GM23338 (cell line): ENCODE measurements at regions not wholly inside any gene's neighbourhood (a gene's known extent, or its start where the extent isn't known, plus 50 kb on each side); places are given as distances from the start of the nearest gene placed in this dataset.

Source experiments
- ATAC-seq: fragments of 200-7000 bp; cut with Tn5 transposase; 3 replicates; pipeline ENCODE4 v1.9.1; 2020
- DNase-seq: peaks from one replicate; pipeline ENCODE4 v3.0.0-alpha.2; 2015; ENCODE audit warnings: low spot score
- H2AFZ ChIP-seq: fragments of 200-600 bp; sonication (generic); 2 replicates; pipeline ENCODE4 v1.8.0; 2016; ENCODE audit warnings: antibody characterized with exemption, mild to moderate bottlenecking, moderate library complexity
- H3F3A ChIP-seq: fragments of 200-600 bp; sonication (generic); replicated peaks from 2 replicates; pipeline ENCODE4 v1.8.0; 2017; ENCODE audit warnings: antibody characterized with exemption, mixed run types, low read depth
- H3K27ac ChIP-seq: fragments of 200-600 bp; sonication (generic); 2 replicates; pipeline ENCODE4 v1.6.1; 2016; ENCODE audit warnings: low read depth
- H3K27me3 ChIP-seq: fragments of 200-600 bp; sonication (generic); 2 replicates; pipeline ENCODE4 v1.8.0; 2016; ENCODE audit warnings: mild to moderate bottlenecking, mixed run types, moderate library complexity; ENCODE audit not compliant: insufficient read depth
- H3K36me3 ChIP-seq: fragments of 200-600 bp; sonication (generic); 2 replicates; pipeline ENCODE4 v1.8.0; 2016; ENCODE audit warnings: mild to moderate bottlenecking; ENCODE audit not compliant: insufficient read depth
- H3K4me1 ChIP-seq: fragments of 200-600 bp; sonication (generic); 2 replicates; pipeline ENCODE4 v1.8.0; 2016; ENCODE audit warnings: mild to moderate bottlenecking, moderate library complexity; ENCODE audit not compliant: insufficient read depth
- H3K4me2 ChIP-seq: fragments of 200-600 bp; sonication (generic); 2 replicates; pipeline ENCODE4 v1.7.1; 2017; ENCODE audit warnings: mixed run types
- H3K4me3 ChIP-seq: fragments of 200-600 bp; sonication (generic); 2 replicates; pipeline ENCODE4 v1.6.1; 2016; ENCODE audit warnings: mixed run types
- H3K79me2 ChIP-seq: fragments of 200-600 bp; sonication (generic); replicated peaks from 2 replicates; pipeline ENCODE4 v1.8.0; 2017; ENCODE audit warnings: mild to moderate bottlenecking; ENCODE audit not compliant: insufficient read depth
- H3K9me2 ChIP-seq: fragments of 200-600 bp; sonication (generic); 2 replicates; pipeline ENCODE4 v1.8.0; 2017; ENCODE audit not compliant: insufficient read depth
- H4K20me1 ChIP-seq: fragments of 200-600 bp; sonication (generic); replicated peaks from 2 replicates; pipeline ENCODE4 v1.8.0; 2017; ENCODE audit warnings: mild to moderate bottlenecking; ENCODE audit not compliant: insufficient read depth
- H3K27ac Mint-ChIP-seq: 2 replicates; pipeline ENCODE4 v1.8.0; 2020; ENCODE audit warnings: inconsistent platforms, mild to moderate bottlenecking, moderate library complexity, mixed read lengths
- H3K27me3 Mint-ChIP-seq: 3 replicates; pipeline ENCODE4 v1.8.0; 2022; ENCODE audit warnings: low read depth, mild to moderate bottlenecking, moderate library complexity, mixed read lengths, inconsistent platforms; ENCODE audit not compliant: insufficient read depth, poor library complexity
- H3K36me3 Mint-ChIP-seq: 3 replicates; pipeline ENCODE4 v1.8.0; 2021; ENCODE audit warnings: low read depth, mild to moderate bottlenecking, inconsistent platforms, moderate library complexity, mixed read lengths
- H3K4me1 Mint-ChIP-seq: 3 replicates; pipeline ENCODE4 v1.8.0; 2020; ENCODE audit warnings: mild to moderate bottlenecking, inconsistent platforms, mixed read lengths
- H3K4me3 Mint-ChIP-seq: 3 replicates; pipeline ENCODE4 v1.8.0; 2021; ENCODE audit warnings: moderate library complexity, mild to moderate bottlenecking, inconsistent platforms, mixed read lengths
- H3K9me3 Mint-ChIP-seq: 3 replicates; pipeline ENCODE4 v1.8.0; 2020; ENCODE audit warnings: moderate library complexity, mild to moderate bottlenecking, inconsistent platforms, mixed read lengths
- POLR2AphosphoS5 ChIP-seq: IDR thresholded peaks from 2 replicates; pipeline ENCODE4 v1.6.1; 2016; ENCODE audit warnings: antibody characterized with exemption, low read depth
- ZNF331 ChIP-seq: fragments of 250-450 bp; sonication (Bioruptor Pico); IDR thresholded peaks from 2 replicates; pipeline ENCODE4 v1.5.0; 2020; ENCODE audit warnings: low read depth, mild to moderate bottlenecking, moderate library complexity
- TF ChIP-seq, protein P1 (sequence below): fragments of 250-450 bp; sonication (Bioruptor Pico); IDR thresholded peaks from 2 replicates; pipeline ENCODE4 v1.5.0; 2020; ENCODE audit warnings: mild to moderate bottlenecking, moderate library complexity
- TF ChIP-seq, protein P2 (sequence below): IDR thresholded peaks from one replicate; pipeline ENCODE4 v1.6.1; 2018; ENCODE audit warnings: antibody characterized with exemption; ENCODE audit not compliant: unreplicated experiment
- TF ChIP-seq, protein P3 (sequence below), 2 experiments: fragments of 200-600 bp in 1 of 2; sonication (generic) in 1 of 2; conservative IDR thresholded peaks; 2 replicates each; pipeline versions ENCODE4 v1.5.1 to v1.6.1; 2016 to 2017; ENCODE audit warnings: antibody characterized with exemption in 2 of 2, low read depth in 2 of 2, mild to moderate bottlenecking in 2 of 2, moderate library complexity in 1 of 2

DNA sequence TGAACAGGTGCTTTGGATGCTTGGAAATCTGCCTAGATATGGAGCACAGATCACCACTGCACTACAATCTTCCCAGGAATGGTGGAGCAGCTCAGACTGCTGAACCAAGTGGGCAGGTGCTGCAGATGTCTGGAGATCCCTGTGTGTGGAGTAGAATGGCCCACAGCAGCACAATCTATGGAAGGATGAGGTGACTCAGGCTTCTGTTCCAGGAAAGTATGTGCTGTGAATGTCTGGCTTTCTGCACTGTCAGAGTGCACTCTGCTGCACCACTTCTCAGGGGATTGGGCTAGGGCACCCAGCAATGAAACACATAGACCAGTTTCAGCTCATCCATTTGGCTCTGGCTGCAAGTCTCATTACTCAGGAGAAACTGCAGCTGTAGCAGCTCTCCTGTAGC, 865.4 kb upstream of the NXPH2 start (continued):
- TF ChIP-seq, protein P1, sequence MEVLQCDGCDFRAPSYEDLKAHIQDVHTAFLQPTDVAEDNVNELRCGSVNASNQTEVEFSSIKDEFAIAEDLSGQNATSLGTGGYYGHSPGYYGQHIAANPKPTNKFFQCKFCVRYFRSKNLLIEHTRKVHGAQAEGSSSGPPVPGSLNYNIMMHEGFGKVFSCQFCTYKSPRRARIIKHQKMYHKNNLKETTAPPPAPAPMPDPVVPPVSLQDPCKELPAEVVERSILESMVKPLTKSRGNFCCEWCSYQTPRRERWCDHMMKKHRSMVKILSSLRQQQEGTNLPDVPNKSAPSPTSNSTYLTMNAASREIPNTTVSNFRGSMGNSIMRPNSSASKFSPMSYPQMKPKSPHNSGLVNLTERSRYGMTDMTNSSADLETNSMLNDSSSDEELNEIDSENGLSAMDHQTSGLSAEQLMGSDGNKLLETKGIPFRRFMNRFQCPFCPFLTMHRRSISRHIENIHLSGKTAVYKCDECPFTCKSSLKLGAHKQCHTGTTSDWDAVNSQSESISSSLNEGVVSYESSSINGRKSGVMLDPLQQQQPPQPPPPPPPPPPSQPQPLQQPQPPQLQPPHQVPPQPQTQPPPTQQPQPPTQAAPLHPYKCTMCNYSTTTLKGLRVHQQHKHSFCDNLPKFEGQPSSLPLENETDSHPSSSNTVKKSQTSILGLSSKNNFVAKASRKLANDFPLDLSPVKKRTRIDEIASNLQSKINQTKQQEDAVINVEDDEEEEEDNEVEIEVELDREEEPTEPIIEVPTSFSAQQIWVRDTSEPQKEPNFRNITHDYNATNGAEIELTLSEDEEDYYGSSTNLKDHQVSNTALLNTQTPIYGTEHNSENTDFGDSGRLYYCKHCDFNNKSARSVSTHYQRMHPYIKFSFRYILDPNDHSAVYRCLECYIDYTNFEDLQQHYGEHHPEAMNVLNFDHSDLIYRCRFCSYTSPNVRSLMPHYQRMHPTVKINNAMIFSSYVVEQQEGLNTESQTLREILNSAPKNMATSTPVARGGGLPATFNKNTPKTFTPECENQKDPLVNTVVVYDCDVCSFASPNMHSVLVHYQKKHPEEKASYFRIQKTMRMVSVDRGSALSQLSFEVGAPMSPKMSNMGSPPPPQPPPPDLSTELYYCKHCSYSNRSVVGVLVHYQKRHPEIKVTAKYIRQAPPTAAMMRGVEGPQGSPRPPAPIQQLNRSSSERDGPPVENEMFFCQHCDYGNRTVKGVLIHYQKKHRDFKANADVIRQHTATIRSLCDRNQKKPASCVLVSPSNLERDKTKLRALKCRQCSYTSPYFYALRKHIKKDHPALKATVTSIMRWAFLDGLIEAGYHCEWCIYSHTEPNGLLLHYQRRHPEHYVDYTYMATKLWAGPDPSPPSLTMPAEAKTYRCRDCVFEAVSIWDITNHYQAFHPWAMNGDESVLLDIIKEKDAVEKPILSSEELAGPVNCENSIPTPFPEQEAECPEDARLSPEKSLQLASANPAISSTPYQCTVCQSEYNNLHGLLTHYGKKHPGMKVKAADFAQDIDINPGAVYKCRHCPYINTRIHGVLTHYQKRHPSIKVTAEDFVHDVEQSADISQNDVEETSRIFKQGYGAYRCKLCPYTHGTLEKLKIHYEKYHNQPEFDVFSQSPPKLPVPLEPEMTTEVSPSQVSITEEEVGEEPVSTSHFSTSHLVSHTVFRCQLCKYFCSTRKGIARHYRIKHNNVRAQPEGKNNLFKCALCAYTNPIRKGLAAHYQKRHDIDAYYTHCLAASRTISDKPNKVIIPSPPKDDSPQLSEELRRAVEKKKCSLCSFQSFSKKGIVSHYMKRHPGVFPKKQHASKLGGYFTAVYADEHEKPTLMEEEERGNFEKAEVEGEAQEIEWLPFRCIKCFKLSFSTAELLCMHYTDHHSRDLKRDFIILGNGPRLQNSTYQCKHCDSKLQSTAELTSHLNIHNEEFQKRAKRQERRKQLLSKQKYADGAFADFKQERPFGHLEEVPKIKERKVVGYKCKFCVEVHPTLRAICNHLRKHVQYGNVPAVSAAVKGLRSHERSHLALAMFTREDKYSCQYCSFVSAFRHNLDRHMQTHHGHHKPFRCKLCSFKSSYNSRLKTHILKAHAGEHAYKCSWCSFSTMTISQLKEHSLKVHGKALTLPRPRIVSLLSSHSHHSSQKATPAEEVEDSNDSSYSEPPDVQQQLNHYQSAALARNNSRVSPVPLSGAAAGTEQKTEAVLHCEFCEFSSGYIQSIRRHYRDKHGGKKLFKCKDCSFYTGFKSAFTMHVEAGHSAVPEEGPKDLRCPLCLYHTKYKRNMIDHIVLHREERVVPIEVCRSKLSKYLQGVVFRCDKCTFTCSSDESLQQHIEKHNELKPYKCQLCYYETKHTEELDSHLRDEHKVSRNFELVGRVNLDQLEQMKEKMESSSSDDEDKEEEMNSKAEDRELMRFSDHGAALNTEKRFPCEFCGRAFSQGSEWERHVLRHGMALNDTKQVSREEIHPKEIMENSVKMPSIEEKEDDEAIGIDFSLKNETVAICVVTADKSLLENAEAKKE (CRISPR knock-in tag), result no peak
- TF ChIP-seq, protein P2, sequence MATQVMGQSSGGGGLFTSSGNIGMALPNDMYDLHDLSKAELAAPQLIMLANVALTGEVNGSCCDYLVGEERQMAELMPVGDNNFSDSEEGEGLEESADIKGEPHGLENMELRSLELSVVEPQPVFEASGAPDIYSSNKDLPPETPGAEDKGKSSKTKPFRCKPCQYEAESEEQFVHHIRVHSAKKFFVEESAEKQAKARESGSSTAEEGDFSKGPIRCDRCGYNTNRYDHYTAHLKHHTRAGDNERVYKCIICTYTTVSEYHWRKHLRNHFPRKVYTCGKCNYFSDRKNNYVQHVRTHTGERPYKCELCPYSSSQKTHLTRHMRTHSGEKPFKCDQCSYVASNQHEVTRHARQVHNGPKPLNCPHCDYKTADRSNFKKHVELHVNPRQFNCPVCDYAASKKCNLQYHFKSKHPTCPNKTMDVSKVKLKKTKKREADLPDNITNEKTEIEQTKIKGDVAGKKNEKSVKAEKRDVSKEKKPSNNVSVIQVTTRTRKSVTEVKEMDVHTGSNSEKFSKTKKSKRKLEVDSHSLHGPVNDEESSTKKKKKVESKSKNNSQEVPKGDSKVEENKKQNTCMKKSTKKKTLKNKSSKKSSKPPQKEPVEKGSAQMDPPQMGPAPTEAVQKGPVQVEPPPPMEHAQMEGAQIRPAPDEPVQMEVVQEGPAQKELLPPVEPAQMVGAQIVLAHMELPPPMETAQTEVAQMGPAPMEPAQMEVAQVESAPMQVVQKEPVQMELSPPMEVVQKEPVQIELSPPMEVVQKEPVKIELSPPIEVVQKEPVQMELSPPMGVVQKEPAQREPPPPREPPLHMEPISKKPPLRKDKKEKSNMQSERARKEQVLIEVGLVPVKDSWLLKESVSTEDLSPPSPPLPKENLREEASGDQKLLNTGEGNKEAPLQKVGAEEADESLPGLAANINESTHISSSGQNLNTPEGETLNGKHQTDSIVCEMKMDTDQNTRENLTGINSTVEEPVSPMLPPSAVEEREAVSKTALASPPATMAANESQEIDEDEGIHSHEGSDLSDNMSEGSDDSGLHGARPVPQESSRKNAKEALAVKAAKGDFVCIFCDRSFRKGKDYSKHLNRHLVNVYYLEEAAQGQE, result no peak
- TF ChIP-seq, protein P3, sequence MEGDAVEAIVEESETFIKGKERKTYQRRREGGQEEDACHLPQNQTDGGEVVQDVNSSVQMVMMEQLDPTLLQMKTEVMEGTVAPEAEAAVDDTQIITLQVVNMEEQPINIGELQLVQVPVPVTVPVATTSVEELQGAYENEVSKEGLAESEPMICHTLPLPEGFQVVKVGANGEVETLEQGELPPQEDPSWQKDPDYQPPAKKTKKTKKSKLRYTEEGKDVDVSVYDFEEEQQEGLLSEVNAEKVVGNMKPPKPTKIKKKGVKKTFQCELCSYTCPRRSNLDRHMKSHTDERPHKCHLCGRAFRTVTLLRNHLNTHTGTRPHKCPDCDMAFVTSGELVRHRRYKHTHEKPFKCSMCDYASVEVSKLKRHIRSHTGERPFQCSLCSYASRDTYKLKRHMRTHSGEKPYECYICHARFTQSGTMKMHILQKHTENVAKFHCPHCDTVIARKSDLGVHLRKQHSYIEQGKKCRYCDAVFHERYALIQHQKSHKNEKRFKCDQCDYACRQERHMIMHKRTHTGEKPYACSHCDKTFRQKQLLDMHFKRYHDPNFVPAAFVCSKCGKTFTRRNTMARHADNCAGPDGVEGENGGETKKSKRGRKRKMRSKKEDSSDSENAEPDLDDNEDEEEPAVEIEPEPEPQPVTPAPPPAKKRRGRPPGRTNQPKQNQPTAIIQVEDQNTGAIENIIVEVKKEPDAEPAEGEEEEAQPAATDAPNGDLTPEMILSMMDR (conservative IDR thresholded peaks at IDR 0.05; ENCODE audit: low read depth in 2 of 2), result no peak

DNA sequence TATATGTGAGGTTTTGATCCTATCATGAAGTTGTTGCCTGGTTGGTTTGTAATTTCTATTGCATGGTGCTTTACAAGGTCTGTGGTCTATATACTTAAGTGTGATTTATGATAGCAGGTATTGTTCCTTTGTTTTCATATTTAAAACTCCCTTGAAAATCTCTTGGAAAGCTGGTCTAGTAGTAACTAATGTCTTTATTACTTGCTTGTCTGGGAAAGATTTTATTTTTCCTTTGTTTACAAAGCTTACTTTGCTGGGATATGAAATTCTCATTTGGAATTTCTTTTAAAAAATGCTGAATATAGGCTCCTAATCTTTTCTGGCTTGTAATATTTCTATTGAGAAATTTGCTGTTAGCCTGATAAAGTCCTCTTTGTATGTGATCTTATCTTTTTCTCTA, 862.9 kb upstream of the NXPH2 start:
- no peaks in the 10 kb centered on the region for H3K36me3 ChIP-seq
- H3K27me3 ChIP-seq, result no peaks in the 10 kb centered on the region
- no peak overlapping the region for H3K27ac ChIP-seq
- H3K79me2 ChIP-seq, result no peaks in the 10 kb centered on the region
- DNase-seq (no peak), ATAC-seq (no peak)
- H3K9me3 Mint-ChIP-seq, result peaks cover 15% of the 10 kb centered on the region
- H3K27me3 Mint-ChIP-seq, result no peaks in the 10 kb centered on the region
- H3K4me3 ChIP-seq, result no peak overlapping the region
- no peaks in the 10 kb centered on the region for H3F3A ChIP-seq
- peaks cover 8% of the 10 kb centered on the region; the same call in 2 of the 3 replicates for H3K36me3 Mint-ChIP-seq
- H3K9me2 ChIP-seq, result peaks cover 6% of the 10 kb centered on the region; the same call in 1 of the 2 replicates
- no peak overlapping the region for H3K27ac Mint-ChIP-seq
- H3K4me1 Mint-ChIP-seq, result no peaks in the 10 kb centered on the region
- no peaks in the 10 kb centered on the region for H3K4me1 ChIP-seq
- no peak overlapping the region for H3K4me2 ChIP-seq
- no peak overlapping the region for H2AFZ ChIP-seq
- H4K20me1 ChIP-seq, result no peaks in the 10 kb centered on the region
- no peak overlapping the region for H3K4me3 Mint-ChIP-seq
- TF ChIP-seq POLR2AphosphoS5, result no peak
- TF ChIP-seq ZNF331, result no peak
